ENCODE measurements at regions not wholly inside any gene's neighbourhood (a gene's known extent, or its start where the extent isn't known, plus 50 kb on each side); places are given as distances from the start of the nearest gene placed in this dataset.

GRCh38 chr4:129167640-129168260, 71.8 kb downstream of the C4orf33 start:
- no peak for ATAC-seq

- no peak for ATAC-seq
Measured at GRCh38 chr4:129172181-129172580, 76.2 kb downstream of the C4orf33 start.

GRCh38 chr4:129176864-129177263, 80.9 kb downstream of the C4orf33 start:
- no peak for ATAC-seq

GRCh38 chr4:129179276-129179675, 83.3 kb downstream of the C4orf33 start:
- ATAC-seq = no peak

- ATAC-seq = no peak
Measured at GRCh38 chr4:129189630-129190029, 93.7 kb downstream of the C4orf33 start.

- ATAC-seq = no peak
Measured at GRCh38 chr4:129193357-129194100, 97.6 kb downstream of the C4orf33 start.

GRCh38 chr4:129208481-129208880, 112.5 kb downstream of the C4orf33 start:
- ATAC-seq = no peak

- no peak for ATAC-seq
Measured at GRCh38 chr4:129213692-129214091, 117.7 kb downstream of the C4orf33 start.

GRCh38 chr4:129218360-129218759, 122.4 kb downstream of the C4orf33 start:
- ATAC-seq = no peak

- no peak for ATAC-seq
Measured at GRCh38 chr4:129218897-129219296, 122.9 kb downstream of the C4orf33 start.

- ATAC-seq = no peak
Measured at GRCh38 chr4:129220254-129220653, 124.3 kb downstream of the C4orf33 start.

GRCh38 chr4:129223945-129224344, 128.0 kb downstream of the C4orf33 start:
- no peak for ATAC-seq

GRCh38 chr4:129230846-129231245, 134.9 kb downstream of the C4orf33 start:
- no peak for ATAC-seq

- ATAC-seq = no peak
Measured at GRCh38 chr4:129231945-129232588, 136.1 kb downstream of the C4orf33 start.

GRCh38 chr4:129232589-129233337, 136.8 kb downstream of the C4orf33 start:
- ATAC-seq = no peak

- ATAC-seq = no peak
Measured at GRCh38 chr4:129233691-129234090, 137.7 kb downstream of the C4orf33 start.

GRCh38 chr4:129236351-129236750, 140.4 kb downstream of the C4orf33 start:
- no peak for ATAC-seq

GRCh38 chr4:129239088-129239487, 143.1 kb downstream of the C4orf33 start:
- ATAC-seq = no peak

GRCh38 chr4:129240816-129241215, 144.9 kb downstream of the C4orf33 start:
- no peak for ATAC-seq

- ATAC-seq = no peak
Measured at GRCh38 chr4:129246145-129246544, 150.2 kb downstream of the C4orf33 start.

GRCh38 chr4:129246910-129247461, 151.0 kb downstream of the C4orf33 start:
- no peak for ATAC-seq

GRCh38 chr4:129248621-129249020, 152.7 kb downstream of the C4orf33 start:
- ATAC-seq = no peak

GRCh38 chr4:129254126-129254525, 158.2 kb downstream of the C4orf33 start:
- ATAC-seq = no peak

All from esophagus mucosa (tissue), 1 donor.